Activated T-cell treated with anti-CD3 and anti-CD28 coated beads for 24 hours (primary cell): ENCODE measurements at regions not wholly inside any gene's neighbourhood (a gene's known extent, or its start where the extent isn't known, plus 50 kb on each side); places are given as distances from the start of the nearest gene placed in this dataset.

Experiments
- DNase-seq: peaks from one replicate; pipeline ENCODE4 v3.0.0-alpha.2; 2020; ENCODE audit warnings: low read depth

GRCh38 chr1:48164571-48164970 lies 57.9 kb upstream of the SLC5A9 start:
- DNase-seq, result no peak

GRCh38 chr1:48160486-48161132 lies 61.9 kb upstream of the SLC5A9 start:
- no peak for DNase-seq

DNA sequence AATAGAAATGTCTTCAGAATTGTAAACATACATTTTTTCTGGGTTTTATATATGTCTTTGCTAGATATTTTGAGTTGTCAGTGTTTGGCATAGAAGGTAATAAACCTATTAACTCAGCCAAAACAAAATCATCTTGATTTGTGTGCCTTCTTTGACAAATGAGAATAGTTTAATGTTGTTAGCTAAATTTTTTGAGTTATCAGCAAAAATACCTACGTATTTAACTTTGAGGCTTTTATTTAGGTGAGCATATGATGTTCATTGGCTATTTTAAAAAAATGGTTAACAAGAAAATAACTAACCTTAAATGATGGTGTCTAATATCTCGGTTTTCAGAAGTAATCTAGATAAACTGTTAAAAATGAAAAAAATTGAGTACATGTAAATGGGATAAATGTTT lies 83.2 kb upstream of the SLC5A9 start:
- DNase-seq, result no peak

DNA sequence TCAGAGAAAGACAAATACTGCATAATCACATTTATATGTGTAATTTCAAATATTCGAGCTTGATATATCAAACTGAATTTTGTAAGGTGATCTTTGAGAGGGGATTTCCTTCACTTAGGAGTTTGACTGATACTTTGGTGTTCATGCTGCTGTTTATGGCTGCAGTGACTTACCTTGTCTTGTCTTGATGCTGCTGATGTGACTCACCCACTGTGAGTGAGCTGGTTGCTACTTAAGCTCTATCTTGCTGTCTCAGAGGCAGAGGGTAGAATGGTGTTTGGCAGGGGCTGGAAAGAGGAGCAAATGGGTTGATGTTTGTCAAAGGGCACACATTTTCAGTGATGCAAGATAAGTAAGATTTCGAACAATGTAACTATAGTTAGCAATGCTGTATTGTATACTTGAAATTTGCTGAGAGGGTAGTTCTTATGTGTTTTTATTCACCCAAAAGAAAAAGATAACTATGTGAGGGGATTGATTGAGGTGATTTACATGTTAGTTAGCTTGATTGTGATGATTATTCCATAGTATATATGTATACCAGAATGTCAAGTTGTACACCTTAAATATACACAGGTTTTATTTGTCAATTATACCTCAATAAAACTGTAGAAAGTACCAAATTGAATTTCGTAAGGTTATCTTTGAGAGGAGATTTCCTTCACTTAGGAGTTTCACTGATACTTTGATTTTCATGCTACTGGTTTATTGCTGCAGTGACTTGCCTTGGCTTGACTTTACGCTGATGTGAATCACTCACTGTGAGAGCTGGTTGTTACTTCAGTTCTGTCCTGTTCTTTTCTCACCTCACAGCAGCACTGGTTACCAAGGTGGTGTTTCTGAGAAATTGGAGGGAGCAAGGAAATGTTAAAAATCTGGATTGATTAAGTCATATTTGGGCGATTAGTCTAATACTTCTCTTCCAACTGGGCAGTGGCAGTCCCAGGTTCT lies 94.5 kb upstream of the SLC5A9 start:
- no peak for DNase-seq

GRCh38 chr1:48123647-48124046 lies 98.9 kb upstream of the SLC5A9 start:
- no peak for DNase-seq

- no peak for DNase-seq
Observed at GRCh38 chr1:48121955-48122354, 100.6 kb upstream of the SLC5A9 start.

DNA sequence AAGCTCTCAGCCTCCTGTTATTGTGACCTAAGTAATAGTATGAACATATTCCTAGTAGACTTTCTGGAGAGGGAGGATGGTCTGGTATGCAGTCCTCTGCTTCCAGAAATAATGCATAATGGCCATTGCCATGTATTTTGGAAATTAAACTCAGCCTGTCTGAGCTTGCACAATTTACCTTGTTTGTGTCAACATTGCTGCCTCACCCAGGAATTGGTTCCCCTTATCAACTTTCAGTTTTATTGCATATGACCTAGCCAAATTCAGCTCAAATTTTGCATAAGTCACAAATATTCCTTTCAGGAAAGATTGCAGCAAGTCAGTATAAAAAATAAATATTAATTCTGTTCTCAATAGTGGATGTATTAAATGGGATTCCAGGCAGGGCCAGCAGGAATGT lies 101.9 kb upstream of the SLC5A9 start:
- DNase-seq, result no peak

- no peak for DNase-seq
Observed at GRCh38 chr1:48115835-48116234, 106.7 kb upstream of the SLC5A9 start.

GRCh38 chr1:48114596-48115382 lies 107.7 kb upstream of the SLC5A9 start:
- DNase-seq, result no peak

- DNase-seq, result no peak
Observed at GRCh38 chr1:48109390-48110013, 112.3 kb upstream of the TRABD2B start.

DNA sequence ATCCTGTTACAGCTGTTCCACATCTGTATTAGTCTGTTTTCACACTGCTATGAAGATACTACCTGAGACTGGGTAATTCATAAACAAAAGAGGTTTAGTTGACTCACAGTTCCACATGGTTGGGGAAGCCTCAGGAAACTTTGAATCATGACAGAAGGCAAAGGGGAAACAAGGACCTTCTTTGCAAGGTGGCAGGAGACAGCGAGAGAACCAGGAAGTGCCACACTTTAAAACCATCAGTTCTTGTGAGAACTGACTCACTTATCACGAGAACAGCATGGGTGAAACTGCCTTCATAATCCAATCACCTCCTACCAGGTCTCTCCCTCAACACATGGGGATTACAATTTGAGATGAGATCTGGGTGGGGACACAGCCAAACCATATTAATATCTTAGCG lies 110.3 kb upstream of the TRABD2B start:
- no peak for DNase-seq

DNA sequence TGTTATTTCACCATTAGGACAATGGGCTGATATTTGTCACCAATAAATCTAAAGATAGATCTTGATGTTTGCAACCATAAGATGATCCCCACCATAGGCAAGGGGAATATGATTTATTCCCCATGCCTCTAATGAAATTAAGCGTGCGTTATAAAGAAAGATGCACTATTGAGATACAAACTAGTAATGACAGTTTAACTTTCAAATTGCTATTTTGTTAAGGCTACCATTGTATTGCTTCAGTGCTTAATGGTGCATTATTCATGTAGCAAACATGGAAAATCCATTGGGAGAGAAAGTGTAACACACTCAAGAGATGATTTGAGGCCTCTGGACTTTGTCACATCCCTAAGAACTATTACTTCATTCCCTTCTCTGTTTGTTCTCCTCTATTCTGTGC lies 108.9 kb upstream of the TRABD2B start:
- DNase-seq, result no peak

DNA sequence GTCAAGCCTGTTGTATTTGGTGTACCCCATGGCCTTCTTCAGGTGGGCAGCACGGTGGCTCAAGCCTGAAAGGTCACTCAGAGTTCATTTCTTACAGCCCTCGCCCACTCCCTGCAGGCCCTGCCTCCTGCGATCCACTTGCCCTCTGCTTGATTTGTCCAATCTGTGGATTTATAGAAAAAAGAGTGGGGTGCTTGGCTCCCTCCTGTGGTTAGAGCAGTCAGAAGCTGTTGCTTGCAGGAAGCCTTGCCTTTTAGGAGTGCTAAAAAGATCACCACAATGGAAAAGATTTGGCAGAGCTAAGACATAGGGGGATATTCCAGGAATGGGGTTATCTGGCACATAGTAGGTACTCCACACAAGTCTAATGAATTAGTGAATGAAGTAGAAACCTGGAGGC lies 108.0 kb upstream of the TRABD2B start:
- no peak for DNase-seq

GRCh38 chr1:48103495-48103894 lies 106.3 kb upstream of the TRABD2B start:
- DNase-seq, result no peak

- DNase-seq, result no peak
Observed at GRCh38 chr1:48102766-48103165, 105.6 kb upstream of the TRABD2B start.

DNA sequence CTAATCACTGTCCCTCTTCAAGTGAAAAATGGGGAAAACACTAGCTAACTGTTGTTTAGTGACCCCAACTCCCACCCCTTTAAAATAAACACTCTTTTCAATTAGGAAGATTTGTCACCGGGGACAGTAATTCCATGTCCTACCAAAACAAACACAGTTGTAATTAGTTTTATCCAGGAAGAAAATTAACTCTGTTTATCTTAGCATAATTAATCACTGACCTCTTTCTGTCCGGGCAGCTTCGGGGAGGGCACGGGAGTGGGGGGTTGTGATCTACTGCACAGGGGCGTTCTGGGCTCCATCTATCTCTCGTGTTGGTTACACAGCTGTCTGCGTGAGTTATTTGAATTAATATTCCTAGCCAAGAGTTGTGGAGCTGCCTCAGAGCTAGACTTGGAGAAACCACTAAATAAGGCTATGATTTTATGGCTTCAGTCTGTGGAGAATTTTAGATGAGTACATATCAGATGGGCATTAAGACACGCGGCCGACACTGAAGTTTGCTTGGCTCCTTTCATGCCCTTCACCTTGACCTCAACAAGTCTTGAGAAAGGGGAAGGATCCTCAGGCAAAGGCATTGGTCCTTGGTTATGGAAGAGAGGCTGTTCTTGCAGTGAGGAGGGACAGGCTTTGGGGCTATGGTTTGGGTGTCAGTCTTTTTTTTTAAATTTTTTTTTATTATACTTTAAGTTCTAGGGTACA lies 102.0 kb upstream of the TRABD2B start:
- no peak for DNase-seq

DNA sequence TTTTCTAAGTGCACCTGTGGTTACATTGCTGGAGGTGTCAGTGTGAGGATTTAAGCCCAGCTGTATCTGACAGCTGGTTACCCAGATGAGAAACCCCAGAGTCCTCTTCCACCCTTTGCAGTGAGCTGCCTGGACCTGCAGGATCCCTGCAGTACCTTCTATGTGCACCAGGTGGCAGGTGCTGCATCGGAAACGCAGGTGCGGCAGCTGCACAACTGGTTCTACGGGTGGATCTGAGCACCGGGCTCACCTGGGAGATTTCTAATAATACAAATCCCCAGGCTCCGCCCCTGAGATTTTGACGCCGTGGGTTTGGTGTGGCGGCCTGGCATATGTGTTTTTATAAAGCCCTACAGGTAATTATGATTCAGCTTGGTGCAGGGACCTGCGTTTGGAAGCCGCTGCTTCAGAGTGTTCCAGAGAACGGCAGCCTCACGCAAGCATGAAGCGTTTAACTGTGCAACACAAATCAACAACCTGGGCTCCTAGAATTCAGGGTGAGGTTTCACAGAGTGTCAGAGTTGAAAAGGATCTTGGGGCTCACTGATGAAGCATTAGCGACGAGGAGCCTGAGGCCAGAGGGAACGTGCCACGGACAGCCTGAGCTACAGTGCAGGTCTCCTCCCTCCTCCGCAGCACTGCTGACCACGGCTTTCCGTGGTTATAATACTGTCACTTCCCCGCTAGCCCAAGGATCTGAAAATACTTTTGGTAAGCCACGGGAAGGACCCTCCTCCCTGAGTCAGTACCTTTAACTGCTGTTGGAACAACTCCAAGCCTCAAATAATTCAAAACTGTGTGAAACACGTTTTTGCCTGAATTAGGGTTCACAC lies 96.7 kb upstream of the TRABD2B start:
- peak; percentile 60 for DNase-seq

- no peak for DNase-seq
Observed at GRCh38 chr1:48093147-48093546, 96.0 kb upstream of the TRABD2B start.

DNA sequence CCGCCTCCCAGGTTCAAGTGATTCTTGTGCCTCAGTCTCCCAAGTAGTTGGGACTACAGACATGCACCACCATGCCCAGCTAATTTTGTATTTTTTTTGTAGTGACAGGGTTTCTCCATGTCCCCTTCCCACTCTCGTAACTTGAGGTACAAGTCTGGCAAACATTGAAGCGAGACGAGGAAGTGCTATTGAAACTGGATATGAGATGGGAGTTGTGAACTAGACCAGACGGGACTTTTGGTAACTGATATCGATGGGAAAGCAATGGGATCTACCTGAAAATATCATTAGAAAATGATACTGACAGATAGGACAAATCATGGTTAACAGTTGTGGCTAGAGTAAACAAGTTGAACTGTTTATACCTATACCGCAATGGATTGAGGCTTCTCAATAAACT lies 95.2 kb upstream of the TRABD2B start:
- DNase-seq, result no peak

GRCh38 chr1:48089356-48089891 lies 92.2 kb upstream of the TRABD2B start:
- DNase-seq, result no peak
